Esophagus muscularis mucosa (tissue), 3 donors: ENCODE measurements at regions not wholly inside any gene's neighbourhood (a gene's known extent, or its start where the extent isn't known, plus 50 kb on each side); places are given as distances from the start of the nearest gene placed in this dataset.

ENCODE experiments used
- POLR2A ChIP-seq: fragments of 450-650 bp; IDR thresholded peaks from one replicate; pipeline ENCODE4 v1.6.1; 2017; ENCODE audit warnings: antibody characterized with exemption, moderate library complexity, mild to moderate bottlenecking, low read depth
- POLR2AphosphoS5 ChIP-seq, 2 donors: sonication (generic); formaldehyde crosslinking; IDR thresholded peaks; one replicate each; pipeline ENCODE4 v1.6.1; 2017; ENCODE audit warnings: antibody characterized with exemption in 2 of 2
- TF ChIP-seq, protein P1 (sequence below), 3 experiments: fragments of 200-600 bp in 2 of 3; fragments of 450-650 bp in 1 of 3; sonication (generic) in 2 of 3; IDR thresholded peaks; one replicate each; pipeline ENCODE4 v1.5.1; 2017 to 2019; ENCODE audit warnings: antibody characterized with exemption in 3 of 3, mild to moderate bottlenecking in 2 of 3, moderate library complexity in 1 of 3

DNA sequence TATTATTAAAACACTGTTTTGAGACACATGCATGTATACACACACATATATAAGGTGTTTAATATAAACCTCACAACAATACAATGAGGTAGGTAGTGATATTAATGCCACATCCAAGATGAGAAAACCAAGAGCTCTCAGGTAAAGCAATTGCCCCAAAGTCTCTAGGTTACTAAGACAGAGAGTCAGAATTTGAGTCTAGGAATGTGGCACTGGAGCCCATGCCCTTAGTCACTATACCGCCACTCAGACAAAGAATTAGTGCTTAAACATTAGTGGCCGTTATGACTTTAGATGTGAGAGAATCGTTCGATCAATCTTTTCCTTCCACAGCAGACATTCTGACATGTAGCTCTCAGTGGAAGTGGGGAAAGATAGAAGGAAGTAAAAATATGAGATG is 108.2 kb upstream of the ACSL4 start:
- no peak for TF ChIP-seq POLR2AphosphoS5 (IDR thresholded peaks at IDR 0.05)
- no peak for TF ChIP-seq POLR2A
- TF ChIP-seq, protein P1, sequence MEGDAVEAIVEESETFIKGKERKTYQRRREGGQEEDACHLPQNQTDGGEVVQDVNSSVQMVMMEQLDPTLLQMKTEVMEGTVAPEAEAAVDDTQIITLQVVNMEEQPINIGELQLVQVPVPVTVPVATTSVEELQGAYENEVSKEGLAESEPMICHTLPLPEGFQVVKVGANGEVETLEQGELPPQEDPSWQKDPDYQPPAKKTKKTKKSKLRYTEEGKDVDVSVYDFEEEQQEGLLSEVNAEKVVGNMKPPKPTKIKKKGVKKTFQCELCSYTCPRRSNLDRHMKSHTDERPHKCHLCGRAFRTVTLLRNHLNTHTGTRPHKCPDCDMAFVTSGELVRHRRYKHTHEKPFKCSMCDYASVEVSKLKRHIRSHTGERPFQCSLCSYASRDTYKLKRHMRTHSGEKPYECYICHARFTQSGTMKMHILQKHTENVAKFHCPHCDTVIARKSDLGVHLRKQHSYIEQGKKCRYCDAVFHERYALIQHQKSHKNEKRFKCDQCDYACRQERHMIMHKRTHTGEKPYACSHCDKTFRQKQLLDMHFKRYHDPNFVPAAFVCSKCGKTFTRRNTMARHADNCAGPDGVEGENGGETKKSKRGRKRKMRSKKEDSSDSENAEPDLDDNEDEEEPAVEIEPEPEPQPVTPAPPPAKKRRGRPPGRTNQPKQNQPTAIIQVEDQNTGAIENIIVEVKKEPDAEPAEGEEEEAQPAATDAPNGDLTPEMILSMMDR (IDR thresholded peaks at IDR 0.05) = no peak
